Duodenal mucosa (tissue), 2 donors: ENCODE measurements at regions not wholly inside any gene's neighbourhood (a gene's known extent, or its start where the extent isn't known, plus 50 kb on each side); places are given as distances from the start of the nearest gene placed in this dataset.

Experiments used
- H3K27ac ChIP-seq: one replicate; pipeline ENCODE4 v1.7.0; 2013; ENCODE audit warnings: low read depth, low read length
- H3K27me3 ChIP-seq, 2 donors: one replicate each; pipeline ENCODE4 v1.7.0; 2013; ENCODE audit warnings: low read length in 2 of 2, control low read depth in 1 of 2; ENCODE audit not compliant: insufficient read depth in 2 of 2, control insufficient read depth in 1 of 2
- H3K36me3 ChIP-seq, 2 donors: one replicate each; pipeline ENCODE4 v1.7.0; 2013; ENCODE audit warnings: low read length in 2 of 2, control low read depth in 1 of 2; ENCODE audit not compliant: insufficient read depth in 2 of 2, control insufficient read depth in 1 of 2
- H3K4me1 ChIP-seq, 2 donors: one replicate each; pipeline ENCODE4 v1.7.0; 2013; ENCODE audit warnings: low read length in 2 of 2, control low read depth in 1 of 2; ENCODE audit not compliant: insufficient read depth in 2 of 2, control insufficient read depth in 1 of 2
- H3K4me3 ChIP-seq, 2 donors: one replicate each; pipeline ENCODE4 v1.7.0; 2013; ENCODE audit warnings: low read length in 2 of 2, low read depth in 1 of 2
- H3K9ac ChIP-seq, 2 donors: one replicate each; pipeline ENCODE4 v1.7.0; 2013; ENCODE audit warnings: low read length in 2 of 2, low read depth in 1 of 2
- H3K9me3 ChIP-seq, 2 donors: one replicate each; pipeline ENCODE4 v1.7.0; 2013; ENCODE audit warnings: low read length in 2 of 2, control low read depth in 1 of 2; ENCODE audit not compliant: control insufficient read depth in 1 of 2

GRCh38 chr18:41602034-41602433 lies 353.0 kb upstream of the PIK3C3 start:
- Histone ChIP-seq H3K4me3 (no peak overlapping the region), H3K27ac (no peak overlapping the region), H3K36me3 (no peaks in the 10 kb centered on the region), H3K4me1 (no peaks in the 10 kb centered on the region), H3K9ac (no peak overlapping the region), H3K9me3 (no peaks in the 10 kb centered on the region), H3K27me3 (no peaks in the 10 kb centered on the region)

- no peak overlapping the region for H3K27ac ChIP-seq
- no peaks in the 10 kb centered on the region for H3K36me3 ChIP-seq
- no peak overlapping the region for H3K9ac ChIP-seq
- H3K27me3 ChIP-seq: no peaks in the 10 kb centered on the region
- H3K4me3 ChIP-seq: no peak overlapping the region
- no peaks in the 10 kb centered on the region for H3K9me3 ChIP-seq
- H3K4me1 ChIP-seq: no peaks in the 10 kb centered on the region
Observed at GRCh38 chr18:41600693-41601391, 354.2 kb upstream of the PIK3C3 start.

- Histone ChIP-seq H3K4me3 (no peak overlapping the region), H3K36me3 (no peaks in the 10 kb centered on the region), H3K27ac (no peak overlapping the region), H3K9me3 (no peaks in the 10 kb centered on the region), H3K4me1 (no peaks in the 10 kb centered on the region), H3K9ac (no peak overlapping the region), H3K27me3 (no peaks in the 10 kb centered on the region)
Observed at GRCh38 chr18:41599466-41599865, 355.6 kb upstream of the PIK3C3 start.

GRCh38 chr18:41594582-41594981 lies 360.5 kb upstream of the PIK3C3 start:
- Histone ChIP-seq H3K4me3 (no peak overlapping the region), H3K9ac (no peak overlapping the region), H3K9me3 (no peaks in the 10 kb centered on the region), H3K36me3 (no peaks in the 10 kb centered on the region), H3K4me1 (no peaks in the 10 kb centered on the region), H3K27me3 (no peaks in the 10 kb centered on the region), H3K27ac (no peak overlapping the region)

- Histone ChIP-seq H3K4me1 (no peaks in the 10 kb centered on the region), H3K9ac (no peak overlapping the region), H3K36me3 (no peaks in the 10 kb centered on the region), H3K9me3 (no peaks in the 10 kb centered on the region), H3K4me3 (no peak overlapping the region), H3K27ac (no peak overlapping the region), H3K27me3 (no peaks in the 10 kb centered on the region)
Observed at GRCh38 chr18:41593171-41593675, 361.8 kb upstream of the PIK3C3 start.

- no peaks in the 10 kb centered on the region for H3K27me3 ChIP-seq
- H3K4me3 ChIP-seq: no peak overlapping the region
Observed at GRCh38 chr18:41587976-41588375, 367.1 kb upstream of the PIK3C3 start.

GRCh38 chr18:41585512-41585911 lies 369.5 kb upstream of the PIK3C3 start:
- Histone ChIP-seq H3K36me3 (no peaks in the 10 kb centered on the region), H3K9ac (no peak overlapping the region), H3K27me3 (no peaks in the 10 kb centered on the region), H3K4me3 (no peak overlapping the region), H3K27ac (no peak overlapping the region), H3K4me1 (no peaks in the 10 kb centered on the region), H3K9me3 (no peaks in the 10 kb centered on the region)

More at GRCh38 chr18:41587976-41588375, 367.1 kb upstream of the PIK3C3 start:
- Histone ChIP-seq H3K36me3 (no peaks in the 10 kb centered on the region), H3K9ac (no peak overlapping the region), H3K4me1 (no peaks in the 10 kb centered on the region), H3K9me3 (no peaks in the 10 kb centered on the region), H3K27ac (no peak overlapping the region)

- no peaks in the 10 kb centered on the region for H3K4me1 ChIP-seq
- H3K9ac ChIP-seq: no peak overlapping the region
- H3K4me3 ChIP-seq: no peak overlapping the region
- H3K27me3 ChIP-seq: no peaks in the 10 kb centered on the region
- H3K9me3 ChIP-seq: peaks cover 0 to 2% of the 10 kb centered on the region in 2 donors
- H3K27ac ChIP-seq: no peak overlapping the region
- no peaks in the 10 kb centered on the region for H3K36me3 ChIP-seq
Observed at GRCh38 chr18:41579185-41579584, 375.8 kb upstream of the PIK3C3 start.

GRCh38 chr18:41577529-41577928 lies 377.5 kb upstream of the PIK3C3 start:
- H3K27ac ChIP-seq: no peak overlapping the region
- H3K4me3 ChIP-seq: no peak overlapping the region
- no peak overlapping the region for H3K9ac ChIP-seq
- H3K4me1 ChIP-seq: no peaks in the 10 kb centered on the region
- H3K27me3 ChIP-seq: no peaks in the 10 kb centered on the region
- peaks cover 0 to 2% of the 10 kb centered on the region in 2 donors for H3K9me3 ChIP-seq
- no peaks in the 10 kb centered on the region for H3K36me3 ChIP-seq

GRCh38 chr18:41576643-41577042 lies 378.4 kb upstream of the PIK3C3 start:
- H3K4me3 ChIP-seq: no peak overlapping the region
- H3K9ac ChIP-seq: no peak overlapping the region
- H3K27me3 ChIP-seq: no peaks in the 10 kb centered on the region
- H3K9me3 ChIP-seq: peaks cover 0 to 2% of the 10 kb centered on the region in 2 donors
- no peak overlapping the region for H3K27ac ChIP-seq
- no peaks in the 10 kb centered on the region for H3K36me3 ChIP-seq
- no peaks in the 10 kb centered on the region for H3K4me1 ChIP-seq
